Ovary (tissue), 7 donors: ENCODE measurements at regions not wholly inside any gene's neighbourhood (a gene's known extent, or its start where the extent isn't known, plus 50 kb on each side); places are given as distances from the start of the nearest gene placed in this dataset.
"Not testable (repeated sequence)": the region's sequence is repeated elsewhere in the genome, so short reads cannot be mapped to it uniquely, and the experiment has no call there.

ENCODE experiments used
- DNase-seq, 5 donors: peaks; one replicate each; pipeline ENCODE4 v3.0.0-alpha.2; 2019 to 2020
- H3K27ac ChIP-seq, 2 donors: fragments of 200-600 bp; one replicate each; pipeline versions ENCODE4 v1.5.1 to v1.8.0; 2019 to 2022
- H3K27me3 ChIP-seq: fragments of 200-600 bp; one replicate; pipeline ENCODE4 v1.8.0; 2022
- H3K36me3 ChIP-seq: fragments of 200-600 bp; sonication (generic); one replicate; pipeline ENCODE4 v1.5.1; 2019
- H3K4me1 ChIP-seq: one replicate; pipeline ENCODE4 v1.8.1; 2013; ENCODE audit warnings: mild to moderate bottlenecking, moderate library complexity; ENCODE audit not compliant: insufficient read depth
- H3K4me3 ChIP-seq: fragments of 200-600 bp; sonication (generic); one replicate; pipeline ENCODE4 v1.5.1; 2017
- H3K9me3 ChIP-seq, 2 donors: fragments of 200-600 bp in 1 of 2; sonication (generic) in 1 of 2; one replicate each; pipeline versions ENCODE4 v1.5.1 to v1.8.1; 2013 to 2019; ENCODE audit warnings: mild to moderate bottlenecking in 1 of 2, moderate library complexity in 1 of 2
- CTCF ChIP-seq, 3 donors: fragments of 450-650 bp in 2 of 3; fragments of 200-600 bp in 1 of 3; IDR thresholded peaks; one replicate each; pipeline versions ENCODE4 v1.5.1 to v1.8.0; 2016 to 2022; ENCODE audit warnings: antibody characterized with exemption in 3 of 3, mild to moderate bottlenecking in 1 of 3
- EP300 ChIP-seq: sonication (generic); formaldehyde crosslinking; IDR thresholded peaks from one replicate; pipeline ENCODE4 v1.6.1; 2017; ENCODE audit warnings: antibody characterized with exemption
- POLR2A ChIP-seq: fragments of 450-650 bp; IDR thresholded peaks from one replicate; pipeline ENCODE4 v1.6.1; 2017; ENCODE audit warnings: antibody characterized with exemption, mild to moderate bottlenecking, moderate library complexity
- WGBS, 3 donors: extraction: QIAGEN DNeasy Blood & Tissue Kit in 1 of 3; methylation state at CpG; one replicate each; pipeline versions ENCODE4 v1.1.5 to v1.1.7; 2013 to 2017; 5-methylcytosine and 5-hydroxymethylcytosine counted together
- intact Hi-C, 4 donors: fragments of 100-400 bp; cut with DNase I; formaldehyde crosslinking; loops; one replicate each; pipeline versions ENCODE4 v1.11.0 to v1.15.1; 2022 to 2023
- donor health status: DM: no; HTN: no; CAD: no; lungs with moderate emphysema.
- donor health status: DM: no; HTN: no; CAD: no.
- donor health status: Bipolar disorder and iron deficiency.
- donor health status: DM: no; HTN: no; CAD: no.
- donor health status: DM: yes; HTN: yes; CAD: no.

DNA sequence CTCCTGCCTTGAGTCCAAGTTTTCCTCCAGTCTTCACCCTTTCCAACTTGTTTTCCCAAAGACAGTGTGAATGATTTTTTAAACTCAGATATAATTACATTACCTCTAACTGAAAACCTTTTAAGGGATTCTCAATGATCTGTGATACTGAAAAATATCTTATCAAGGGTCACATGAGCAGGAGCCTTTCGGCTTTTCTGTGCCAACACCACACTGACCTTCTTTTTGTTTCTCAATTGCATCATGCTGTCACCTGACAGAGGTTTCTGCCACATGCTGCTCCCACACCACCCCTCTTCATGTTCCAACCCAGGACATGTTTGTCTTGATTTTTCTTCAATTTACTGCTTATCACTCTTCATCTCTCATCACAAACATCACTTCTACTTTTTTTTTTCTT lies 820.0 kb downstream of the PRELID2 start:
- DNase-seq: no peak
- TF ChIP-seq EP300: no peak
- TF ChIP-seq CTCF (IDR thresholded peaks at IDR 0.05): no peak
- TF ChIP-seq POLR2A: no peak
- H3K4me3 ChIP-seq: no peak overlapping the region
- no peak overlapping the region for H3K27ac ChIP-seq
- no peaks in the 10 kb centered on the region for H3K9me3 ChIP-seq
- intact Hi-C loops: no loop called here
- H3K27me3 ChIP-seq: no peaks in the 10 kb centered on the region
- H3K36me3 ChIP-seq: no peaks in the 10 kb centered on the region
- 63 to 79% (median 73%) methylated on average over 1 of the region's 1 CpG for WGBS, 3 donors
- H3K4me1 ChIP-seq: no peaks in the 10 kb centered on the region

DNA sequence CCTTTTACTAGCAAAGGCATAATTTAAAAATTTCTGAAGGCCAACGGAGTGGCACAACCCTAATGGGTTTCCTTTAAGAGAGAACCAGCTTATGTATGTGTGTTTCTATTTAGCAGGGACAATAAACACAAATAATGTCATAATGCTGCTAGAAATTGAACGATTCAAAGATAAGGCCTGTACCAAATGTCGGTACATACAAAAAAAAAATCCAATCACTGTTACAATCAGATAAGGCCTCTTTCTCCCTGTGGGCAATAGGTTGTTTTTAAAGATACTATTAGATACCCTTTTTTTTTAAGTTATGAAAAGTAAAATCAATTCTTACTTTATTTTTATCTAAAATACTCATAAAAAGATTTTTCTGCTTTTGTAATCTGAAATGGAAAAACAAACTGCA lies 821.0 kb downstream of the PRELID2 start:
- Histone ChIP-seq H3K27me3 (no peaks in the 10 kb centered on the region), H3K9me3 (no peaks in the 10 kb centered on the region), H3K4me1 (no peaks in the 10 kb centered on the region), H3K36me3 (no peaks in the 10 kb centered on the region), H3K27ac (no peak overlapping the region), H3K4me3 (no peak overlapping the region)
- 77 to 84% (median 78%) methylated on average over 3 of the region's 3 CpGs for whole genome bisulfite sequencing, 3 donors
- intact Hi-C loops: no loop called here
- TF ChIP-seq CTCF (IDR thresholded peaks at IDR 0.05): no peak
- no peak for TF ChIP-seq EP300
- TF ChIP-seq POLR2A: no peak
- DNase-seq: no peak

DNA sequence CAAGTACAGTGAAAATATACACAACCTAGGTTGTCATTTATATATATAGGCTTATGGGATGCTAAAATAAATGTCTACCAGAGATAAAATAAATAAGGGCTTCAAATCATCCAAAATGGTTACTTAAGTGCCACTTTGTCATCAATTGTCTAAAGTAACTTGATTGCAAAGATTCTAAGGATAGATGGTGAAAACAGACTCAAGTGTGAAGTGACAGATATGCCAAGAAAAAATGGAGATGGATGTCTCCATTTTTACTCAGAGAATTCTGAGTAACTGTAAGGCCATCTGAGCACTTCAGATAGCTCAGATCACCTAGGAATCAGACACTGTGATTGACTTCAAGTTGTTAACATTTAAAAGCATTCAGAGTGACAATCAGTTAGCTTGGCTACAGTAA lies 824.3 kb downstream of the PRELID2 start:
- H3K4me3 ChIP-seq: no peak overlapping the region
- no peaks in the 10 kb centered on the region for H3K9me3 ChIP-seq
- intact Hi-C loops: no loop called here
- H3K4me1 ChIP-seq: no peaks in the 10 kb centered on the region
- no peak for DNase-seq
- no peaks in the 10 kb centered on the region for H3K36me3 ChIP-seq
- TF ChIP-seq EP300 (no peak), CTCF (IDR thresholded peaks at IDR 0.05) (no peak), POLR2A (no peak)
- H3K27ac ChIP-seq: no peak overlapping the region
- no peaks in the 10 kb centered on the region for H3K27me3 ChIP-seq

GRCh38 chr5:145008876-145009530 lies 826.1 kb downstream of the PRELID2 start:
- Histone ChIP-seq H3K4me3 (no peak overlapping the region), H3K27me3 (no peaks in the 10 kb centered on the region), H3K27ac (no peak overlapping the region), H3K36me3 (no peaks in the 10 kb centered on the region), H3K9me3 (no peaks in the 10 kb centered on the region), H3K4me1 (no peaks in the 10 kb centered on the region)
- no peak for TF ChIP-seq POLR2A
- DNase-seq: no peak
- WGBS, 3 donors: 44 to 52% (median 50%) methylated on average over 2 of the region's 2 CpGs
- intact Hi-C loops: no loop called here

DNA sequence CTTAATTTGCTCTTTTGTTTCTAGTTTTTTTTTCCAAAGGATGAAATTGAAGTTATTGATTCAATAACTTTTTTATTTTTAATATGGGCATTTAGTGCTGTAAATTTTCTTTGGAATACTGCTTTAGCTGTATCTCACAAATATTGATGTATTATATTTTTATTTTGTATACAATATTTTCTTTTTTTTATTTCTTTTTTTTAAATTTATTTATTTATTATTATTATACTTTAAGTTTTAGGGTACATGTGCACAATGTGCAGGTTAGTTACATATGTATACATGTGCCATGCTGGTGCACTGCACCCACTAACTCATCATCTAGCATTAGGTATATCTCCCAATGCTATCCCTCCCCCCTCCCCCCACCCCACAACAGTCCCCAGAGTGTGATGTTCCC lies 823.7 kb downstream of the KCTD16 start:
- DNase-seq, intact Hi-C loops, H3K4me3 ChIP-seq, H3K27me3 ChIP-seq, H3K36me3 ChIP-seq, H3K27ac ChIP-seq, H3K4me1 ChIP-seq, H3K9me3 ChIP-seq: not testable (repeated sequence)

DNA sequence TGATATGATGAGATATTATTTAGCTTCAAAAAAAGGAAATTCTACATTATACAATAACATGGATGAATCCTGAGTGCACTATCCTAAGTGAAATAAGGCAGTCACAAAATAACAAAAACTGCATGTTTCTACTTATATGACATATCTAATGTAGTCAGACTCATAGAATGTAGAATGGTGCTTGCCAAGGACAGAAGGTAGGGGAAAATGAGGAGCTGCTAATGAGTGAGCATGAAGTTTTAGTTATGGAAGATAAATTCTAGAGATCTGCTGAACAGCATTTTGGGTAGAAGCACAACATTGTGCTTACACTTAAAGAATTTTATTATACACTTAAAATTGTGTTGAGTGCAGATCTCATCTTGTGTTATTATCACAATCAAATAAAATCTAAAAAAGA lies 812.4 kb downstream of the KCTD16 start:
- no peak overlapping the region for H3K27ac ChIP-seq
- no peak overlapping the region for H3K4me3 ChIP-seq
- H3K9me3 ChIP-seq: no peaks in the 10 kb centered on the region
- H3K4me1 ChIP-seq: no peaks in the 10 kb centered on the region
- H3K27me3 ChIP-seq: no peaks in the 10 kb centered on the region
- no peaks in the 10 kb centered on the region for H3K36me3 ChIP-seq
- TF ChIP-seq CTCF (IDR thresholded peaks at IDR 0.05) (no peak), POLR2A (no peak)
- intact Hi-C loops: no loop called here
- DNase-seq: no peak
